ENCODE measurements at regions not wholly inside any gene's neighbourhood (a gene's known extent, or its start where the extent isn't known, plus 50 kb on each side); places are given as distances from the start of the nearest gene placed in this dataset.
A peak's percentile ranks its signal among the peaks of the same experiment; 100 is the strongest.

DNA sequence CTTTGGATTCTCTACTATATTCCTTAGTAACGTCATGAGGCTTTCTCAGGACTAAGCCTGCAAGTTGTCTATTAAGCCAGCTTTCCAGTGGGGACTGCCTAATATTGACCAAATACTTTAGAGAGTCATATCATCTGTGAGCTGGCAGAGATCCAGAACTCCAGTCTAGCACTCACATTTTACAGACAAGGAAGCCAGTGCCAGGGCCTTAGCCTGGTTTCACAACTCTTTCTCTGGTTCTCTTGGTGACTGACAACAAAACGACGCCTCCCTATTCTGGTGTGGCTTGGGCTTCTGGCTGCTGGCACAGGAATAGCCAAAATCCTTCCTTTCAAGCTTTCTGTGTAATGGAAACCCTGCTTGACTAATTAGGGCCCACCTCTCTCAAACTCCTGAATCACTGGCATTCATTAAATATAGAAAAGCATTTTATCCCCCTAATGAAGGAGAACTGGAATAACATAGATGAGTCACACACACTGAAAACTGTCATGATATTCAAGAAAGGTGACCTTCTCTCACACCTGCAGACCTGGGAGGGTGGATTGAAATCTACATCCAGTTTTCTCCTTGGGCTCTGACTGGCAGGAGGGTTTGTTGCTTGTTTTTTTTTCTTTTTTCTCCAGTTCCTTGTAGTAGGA lies 75.2 kb upstream of the UBL3 start:
- Histone ChIP-seq H3K27ac (ENCODE audit: low read length, poor library complexity, severe bottlenecking) (peak overlapping the region; percentile 97), H3K4me1 (ENCODE audit: control insufficient read depth, insufficient read depth, low read depth, low read length) (peaks cover 17% of the 10 kb centered on the region), H2AK5ac (ENCODE audit: low read length, severe bottlenecking) (peak overlapping the region; percentile 86), H2BK120ac (ENCODE audit: low read depth, low read length) (no peak overlapping the region), H3K14ac (ENCODE audit: low read length in 2 of 2) (no peak overlapping the region), H4K91ac (ENCODE audit: low read length) (no peak overlapping the region), H3K23ac (ENCODE audit: low read length in 2 of 2) (no peak overlapping the region), H2BK5ac (ENCODE audit: low read depth, low read length, poor library complexity, severe bottlenecking) (peak overlapping the region; percentile 3), H3K36me3 (ENCODE audit: control insufficient read depth in 1 of 2, insufficient read depth in 2 of 2, low read depth in 1 of 2, low read length in 2 of 2) (no peaks in the 10 kb centered on the region), H2BK15ac (ENCODE audit: low read depth, poor library complexity, severe bottlenecking) (no peak overlapping the region), H3K9ac (ENCODE audit: low read length) (peak overlapping the region; percentile 49), H2BK12ac (ENCODE audit: low read length in 2 of 2) (no peak overlapping the region), H3K4ac (ENCODE audit: low read depth in 1 of 2, low read length in 2 of 2) (no peak overlapping the region), H4K8ac (ENCODE audit: low read length) (no peak overlapping the region), H3K79me1 (replicated peaks; ENCODE audit: low read length, poor library complexity, severe bottlenecking) (no peaks in the 10 kb centered on the region), H3K4me3 (ENCODE audit: insufficient read depth in 1 of 2, low read depth in 1 of 2, low read length in 2 of 2) (no peak overlapping the region), H3K18ac (ENCODE audit: low read depth in 1 of 2, low read length in 2 of 2) (no peak overlapping the region), H3K4me2 (ENCODE audit: low read length, poor library complexity, severe bottlenecking) (no peak overlapping the region), H2AFZ (ENCODE audit: low read depth, low read length) (no peak overlapping the region), H3K27me3 (ENCODE audit: control insufficient read depth in 1 of 2, insufficient read depth in 1 of 2, low read length in 2 of 2) (no peaks in the 10 kb centered on the region), H3K9me3 (ENCODE audit: control insufficient read depth, low read length) (no peaks in the 10 kb centered on the region)
- 75% methylated on average over 3 of the region's 3 CpGs for WGBS
- DNase-seq = peak; percentile 79

DNA sequence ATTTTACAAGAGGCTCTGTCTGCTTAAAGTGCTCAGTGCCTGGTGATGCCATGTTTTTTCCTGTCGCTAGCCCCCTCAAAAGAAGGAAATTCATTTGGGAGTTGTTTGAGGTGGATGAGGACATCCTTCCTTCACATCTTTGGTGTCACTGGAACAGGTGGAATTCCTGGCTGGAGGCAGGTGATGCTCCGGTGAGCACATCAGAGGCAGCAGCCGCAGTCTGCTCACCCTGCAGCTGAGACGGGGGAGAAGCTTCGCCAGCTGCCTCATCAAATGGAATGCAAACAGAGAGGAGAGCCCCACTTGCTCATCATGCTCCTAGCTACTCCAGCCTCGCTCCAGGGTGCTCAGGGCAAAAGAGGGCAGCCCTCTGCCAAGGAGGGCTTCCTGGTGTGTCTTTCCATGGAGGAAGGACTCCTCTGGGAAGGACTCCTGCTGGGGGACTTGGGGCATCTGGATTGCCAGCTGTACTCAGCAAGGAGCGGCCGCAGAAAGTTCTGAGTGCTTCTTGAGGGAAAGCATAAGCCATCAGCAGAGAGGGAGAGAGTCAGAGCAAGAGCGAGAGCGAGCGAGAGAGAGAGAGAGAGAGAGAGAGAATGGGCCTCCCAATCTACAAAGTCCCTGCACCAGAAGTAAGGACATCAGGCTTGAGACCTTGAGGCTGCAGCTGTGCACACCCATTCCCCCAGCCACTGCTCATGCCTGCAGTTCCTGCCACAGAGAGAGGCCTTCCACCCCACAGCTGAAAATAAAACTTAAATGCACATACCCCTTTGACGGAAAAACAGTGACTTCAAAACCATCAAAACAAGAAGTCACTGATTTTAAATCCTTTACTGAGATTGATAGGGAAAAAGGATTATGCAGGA lies 74.3 kb upstream of the UBL3 start:
- WGBS = 40% methylated on average over 8 of the region's 12 CpGs
- peak overlapping the region; percentile 47 for H2AFZ ChIP-seq (ENCODE audit: low read depth, low read length)
- H3K14ac ChIP-seq (ENCODE audit: low read length in 2 of 2) = peak overlapping the region in 1 of 2 experiments; percentile 72
- H4K91ac ChIP-seq (ENCODE audit: low read length) = peak overlapping the region; percentile 1
- DNase-seq = peak; percentile 80
- no peaks in the 10 kb centered on the region for H3K36me3 ChIP-seq (ENCODE audit: control insufficient read depth in 1 of 2, insufficient read depth in 2 of 2, low read depth in 1 of 2, low read length in 2 of 2)
- peak overlapping the region; percentile 30 for H4K8ac ChIP-seq (ENCODE audit: low read length)
- peak overlapping the region; percentile 69 for H3K9ac ChIP-seq (ENCODE audit: low read length)
- H3K79me1 ChIP-seq (replicated peaks; ENCODE audit: low read length, poor library complexity, severe bottlenecking) = no peaks in the 10 kb centered on the region
- peak overlapping the region; percentile 86 for H2AK5ac ChIP-seq (ENCODE audit: low read length, severe bottlenecking)
- H3K4ac ChIP-seq (ENCODE audit: low read depth in 1 of 2, low read length in 2 of 2) = peak overlapping the region; percentile 26 to 58
- H3K9me3 ChIP-seq (ENCODE audit: control insufficient read depth, low read length) = no peaks in the 10 kb centered on the region
- H2BK15ac ChIP-seq (ENCODE audit: low read depth, poor library complexity, severe bottlenecking) = no peak overlapping the region
- peak overlapping the region; percentile 9 for H3K4me2 ChIP-seq (ENCODE audit: low read length, poor library complexity, severe bottlenecking)
- H3K18ac ChIP-seq (ENCODE audit: low read depth in 1 of 2, low read length in 2 of 2) = peak overlapping the region; percentile 35 to 84
- H3K27me3 ChIP-seq (ENCODE audit: control insufficient read depth in 1 of 2, insufficient read depth in 1 of 2, low read length in 2 of 2) = no peaks in the 10 kb centered on the region
- peak overlapping the region in 1 of 2 experiments; percentile 65 for H2BK12ac ChIP-seq (ENCODE audit: low read length in 2 of 2)
- peak overlapping the region; percentile 97 for H3K27ac ChIP-seq (ENCODE audit: low read length, poor library complexity, severe bottlenecking)
- peak overlapping the region in 1 of 2 experiments; percentile 5 for H3K4me3 ChIP-seq (ENCODE audit: insufficient read depth in 1 of 2, low read depth in 1 of 2, low read length in 2 of 2)
- peak overlapping the region; percentile 66 for H2BK5ac ChIP-seq (ENCODE audit: low read depth, low read length, poor library complexity, severe bottlenecking)
- peak overlapping the region; percentile 8 for H2BK120ac ChIP-seq (ENCODE audit: low read depth, low read length)
- H3K23ac ChIP-seq (ENCODE audit: low read length in 2 of 2) = no peak overlapping the region
- H3K4me1 ChIP-seq (ENCODE audit: control insufficient read depth, insufficient read depth, low read depth, low read length) = peaks cover 17% of the 10 kb centered on the region

DNA sequence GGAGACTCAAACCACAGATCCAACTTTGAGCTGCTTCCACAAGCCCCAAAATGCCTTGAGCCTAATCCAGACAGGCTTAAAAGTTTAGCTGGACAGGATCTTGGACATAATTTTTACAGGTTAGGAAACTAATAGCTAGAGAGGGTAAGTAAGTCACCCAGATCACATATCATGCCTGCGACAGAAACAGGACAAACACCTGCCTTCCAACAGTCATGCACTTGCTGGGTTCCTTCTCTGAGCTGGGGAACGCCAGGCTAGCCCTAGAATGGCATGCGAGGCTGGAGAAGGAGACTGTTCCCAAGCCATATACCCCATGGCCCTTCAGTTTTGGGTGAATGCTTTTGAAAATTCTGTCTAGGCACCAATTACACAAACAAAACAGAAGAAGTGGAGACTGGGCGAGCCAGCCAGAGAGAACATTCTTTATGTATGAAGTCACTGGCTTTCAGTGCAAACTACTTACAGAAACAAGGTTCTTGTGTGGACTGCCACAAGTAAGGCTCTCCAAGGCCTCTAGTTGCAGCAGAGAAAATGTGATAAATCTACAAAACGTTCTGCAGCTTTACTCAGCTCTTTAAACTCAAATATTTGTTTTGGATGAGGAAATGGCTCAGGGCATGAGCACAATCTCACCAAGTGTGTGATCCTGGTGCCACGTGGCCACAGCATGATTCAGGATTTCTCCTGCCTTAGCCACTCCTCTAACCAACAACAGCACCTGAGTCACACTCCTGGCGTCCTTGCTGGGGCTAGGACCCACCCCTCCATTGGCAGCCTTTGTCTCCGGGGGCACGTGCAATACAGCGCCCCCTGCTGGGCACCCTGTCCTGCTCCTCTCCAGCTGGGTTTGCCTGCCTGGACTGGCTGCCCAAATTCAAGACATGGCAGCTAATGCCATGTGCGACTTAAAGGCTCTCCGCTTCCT lies 73.4 kb upstream of the UBL3 start:
- Histone ChIP-seq H2BK15ac (ENCODE audit: low read depth, poor library complexity, severe bottlenecking) (no peak overlapping the region), H3K4ac (ENCODE audit: low read depth in 1 of 2, low read length in 2 of 2) (peak overlapping the region; percentile 26 to 45), H3K4me2 (ENCODE audit: low read length, poor library complexity, severe bottlenecking) (peak overlapping the region; percentile 27), H2BK120ac (ENCODE audit: low read depth, low read length) (peak overlapping the region; percentile 8), H4K91ac (ENCODE audit: low read length) (peak overlapping the region; percentile 1), H3K27ac (ENCODE audit: low read length, poor library complexity, severe bottlenecking) (peak overlapping the region; percentile 97), H3K18ac (ENCODE audit: low read depth in 1 of 2, low read length in 2 of 2) (peak overlapping the region; percentile 35 to 84), H3K9ac (ENCODE audit: low read length) (peak overlapping the region; percentile 69), H3K9me3 (ENCODE audit: control insufficient read depth, low read length) (no peaks in the 10 kb centered on the region), H3K14ac (ENCODE audit: low read length in 2 of 2) (no peak overlapping the region), H2BK5ac (ENCODE audit: low read depth, low read length, poor library complexity, severe bottlenecking) (peak overlapping the region; percentile 49), H3K36me3 (ENCODE audit: control insufficient read depth in 1 of 2, insufficient read depth in 2 of 2, low read depth in 1 of 2, low read length in 2 of 2) (no peaks in the 10 kb centered on the region), H3K4me3 (ENCODE audit: insufficient read depth in 1 of 2, low read depth in 1 of 2, low read length in 2 of 2) (peak overlapping the region in 1 of 2 experiments; percentile 50), H2AFZ (ENCODE audit: low read depth, low read length) (peak overlapping the region; percentile 47), H3K79me1 (replicated peaks; ENCODE audit: low read length, poor library complexity, severe bottlenecking) (no peaks in the 10 kb centered on the region), H3K27me3 (ENCODE audit: control insufficient read depth in 1 of 2, insufficient read depth in 1 of 2, low read length in 2 of 2) (no peaks in the 10 kb centered on the region), H2AK5ac (ENCODE audit: low read length, severe bottlenecking) (peak overlapping the region; percentile 25), H4K8ac (ENCODE audit: low read length) (peak overlapping the region; percentile 52), H3K23ac (ENCODE audit: low read length in 2 of 2) (no peak overlapping the region), H2BK12ac (ENCODE audit: low read length in 2 of 2) (peak overlapping the region; percentile 0 to 65), H3K4me1 (ENCODE audit: control insufficient read depth, insufficient read depth, low read depth, low read length) (peaks cover 21% of the 10 kb centered on the region)
- WGBS = 22% methylated on average over 10 of the region's 12 CpGs
- peak; percentile 98 for DNase-seq

All from mesenchymal stem cell (in vitro differentiated cells and primary cell).